DND-41 (cell line): ENCODE measurements at regions not wholly inside any gene's neighbourhood (a gene's known extent, or its start where the extent isn't known, plus 50 kb on each side); places are given as distances from the start of the nearest gene placed in this dataset.
"Not testable (repeated sequence)": the region's sequence is repeated elsewhere in the genome, so short reads cannot be mapped to it uniquely, and the experiment has no call there.

ENCODE experiments used
- ATAC-seq: fragments of 200-7000 bp; cut with Tn5 transposase; 3 replicates; pipeline ENCODE4 v1.9.1; 2021; ENCODE audit warnings: low read depth; ENCODE audit not compliant: insufficient read depth
- DNase-seq: peaks from one replicate; pipeline ENCODE4 v3.0.0-alpha.2; 2020
- H2AFZ ChIP-seq: 2 replicates; pipeline ENCODE4 v1.6.0; 2012; ENCODE audit warnings: low read depth, low read length
- H3K27ac ChIP-seq: 2 replicates; pipeline ENCODE4 v1.5.1; 2012; ENCODE audit warnings: low read length, inconsistent platforms
- H3K27me3 ChIP-seq: fragments of 200-600 bp; sonication (generic); 2 replicates; pipeline ENCODE4 v1.6.0; 2012; ENCODE audit warnings: low read length, mild to moderate bottlenecking, inconsistent platforms; ENCODE audit not compliant: insufficient read depth, poor library complexity
- H3K36me3 ChIP-seq: 2 replicates; pipeline ENCODE4 v1.5.1; 2012; ENCODE audit warnings: low read length, inconsistent platforms; ENCODE audit not compliant: insufficient read depth
- H3K4me1 ChIP-seq: 2 replicates; pipeline ENCODE4 v1.5.1; 2012; ENCODE audit warnings: mild to moderate bottlenecking, low read length; ENCODE audit not compliant: insufficient read depth
- H3K4me2 ChIP-seq: 2 replicates; pipeline ENCODE4 v1.6.0; 2012; ENCODE audit warnings: mild to moderate bottlenecking, moderate library complexity, low read length, inconsistent platforms; ENCODE audit not compliant: insufficient read depth
- H3K4me3 ChIP-seq, 2 experiments: fragments of 200-600 bp in 1 of 2; shearing (Covaris generic) in 1 of 2; 2 replicates each; pipeline ENCODE4 v1.5.1; 2012 to 2016; ENCODE audit warnings: inconsistent platforms in 2 of 2, low read length in 2 of 2, mild to moderate bottlenecking in 2 of 2, low read depth in 1 of 2, moderate library complexity in 1 of 2
- H3K79me2 ChIP-seq: 2 replicates; pipeline ENCODE4 v1.6.0; 2012; ENCODE audit warnings: low read length, inconsistent platforms; ENCODE audit not compliant: insufficient read depth
- H3K9ac ChIP-seq: 2 replicates; pipeline ENCODE4 v1.6.0; 2012; ENCODE audit warnings: low read depth, mild to moderate bottlenecking, inconsistent platforms, low read length, moderate library complexity
- H3K9me3 ChIP-seq: 2 replicates; pipeline ENCODE4 v1.5.1; 2012; ENCODE audit warnings: low read length, moderate library complexity, mild to moderate bottlenecking, inconsistent platforms; ENCODE audit not compliant: insufficient read depth, severe bottlenecking
- H4K20me1 ChIP-seq: 2 replicates; pipeline ENCODE4 v1.6.0; 2012; ENCODE audit warnings: low read length; ENCODE audit not compliant: insufficient read depth
- EZH2 ChIP-seq: IDR thresholded peaks from 3 replicates; pipeline ENCODE4 v1.6.1; 2012; ENCODE audit warnings: borderline replicate concordance, low read depth, mild to moderate bottlenecking, moderate library complexity, low read length, inconsistent platforms; ENCODE audit not compliant: severe bottlenecking
- TF ChIP-seq, protein P1 (sequence below): IDR thresholded peaks from 2 replicates; pipeline ENCODE4 v1.5.1; 2012; ENCODE audit warnings: borderline replicate concordance, low read length, moderate library complexity, mild to moderate bottlenecking; ENCODE audit not compliant: poor library complexity, severe bottlenecking; ENCODE audit errors: extremely low read depth

DNA sequence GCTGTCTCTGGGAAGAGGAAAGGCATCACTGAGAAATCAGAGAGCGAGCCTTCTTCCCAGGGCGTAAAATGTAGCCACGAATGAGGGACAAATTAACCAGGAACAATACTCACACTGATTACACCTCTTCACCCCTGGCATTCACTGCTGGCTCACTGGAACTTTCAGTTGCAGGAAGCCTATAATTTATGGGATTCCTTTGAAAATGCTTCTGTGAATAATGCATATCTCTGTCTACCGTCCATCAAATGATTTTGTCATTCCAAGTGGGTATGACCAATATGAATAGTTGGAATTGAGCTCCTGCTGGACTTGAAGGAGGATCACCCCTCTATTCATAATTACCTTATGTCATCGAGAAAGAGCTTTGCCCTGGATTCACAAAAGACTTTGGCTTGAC is 360.3 kb upstream of the FZD8 start:
- Histone ChIP-seq H3K9ac (no peak overlapping the region), H3K79me2 (no peaks in the 10 kb centered on the region), H3K36me3 (no peaks in the 10 kb centered on the region), H3K27ac (no peak overlapping the region), H3K4me3 (no peak overlapping the region), H2AFZ (no peak overlapping the region), H3K27me3 (no peaks in the 10 kb centered on the region), H4K20me1 (no peaks in the 10 kb centered on the region), H3K9me3 (no peaks in the 10 kb centered on the region), H3K4me1 (no peaks in the 10 kb centered on the region), H3K4me2 (no peak overlapping the region)
- TF ChIP-seq EZH2 = no peak
- TF ChIP-seq, protein P1, sequence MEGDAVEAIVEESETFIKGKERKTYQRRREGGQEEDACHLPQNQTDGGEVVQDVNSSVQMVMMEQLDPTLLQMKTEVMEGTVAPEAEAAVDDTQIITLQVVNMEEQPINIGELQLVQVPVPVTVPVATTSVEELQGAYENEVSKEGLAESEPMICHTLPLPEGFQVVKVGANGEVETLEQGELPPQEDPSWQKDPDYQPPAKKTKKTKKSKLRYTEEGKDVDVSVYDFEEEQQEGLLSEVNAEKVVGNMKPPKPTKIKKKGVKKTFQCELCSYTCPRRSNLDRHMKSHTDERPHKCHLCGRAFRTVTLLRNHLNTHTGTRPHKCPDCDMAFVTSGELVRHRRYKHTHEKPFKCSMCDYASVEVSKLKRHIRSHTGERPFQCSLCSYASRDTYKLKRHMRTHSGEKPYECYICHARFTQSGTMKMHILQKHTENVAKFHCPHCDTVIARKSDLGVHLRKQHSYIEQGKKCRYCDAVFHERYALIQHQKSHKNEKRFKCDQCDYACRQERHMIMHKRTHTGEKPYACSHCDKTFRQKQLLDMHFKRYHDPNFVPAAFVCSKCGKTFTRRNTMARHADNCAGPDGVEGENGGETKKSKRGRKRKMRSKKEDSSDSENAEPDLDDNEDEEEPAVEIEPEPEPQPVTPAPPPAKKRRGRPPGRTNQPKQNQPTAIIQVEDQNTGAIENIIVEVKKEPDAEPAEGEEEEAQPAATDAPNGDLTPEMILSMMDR = no peak
- ATAC-seq (no peak), DNase-seq (no peak)

DNA sequence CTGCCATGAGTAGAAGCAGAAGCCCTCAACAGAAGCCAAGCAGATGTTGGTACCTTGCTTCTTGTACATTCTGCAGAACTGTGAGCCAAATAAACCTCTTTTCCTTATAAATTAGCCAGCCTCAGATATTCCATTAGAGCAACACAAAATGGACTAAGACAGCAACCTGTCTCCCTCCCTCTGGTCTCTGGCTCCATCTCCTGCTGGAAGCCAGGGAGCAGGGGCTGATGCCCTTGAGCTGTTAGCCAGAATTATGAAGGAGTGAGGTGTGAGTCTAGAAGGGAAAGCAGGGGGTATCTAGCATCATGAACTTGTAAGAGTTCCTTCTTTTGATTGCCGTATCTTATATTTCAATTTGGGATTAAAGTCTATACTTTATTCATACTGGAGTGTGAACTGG is 358.7 kb upstream of the FZD8 start:
- H3K27ac ChIP-seq, H3K4me1 ChIP-seq, H2AFZ ChIP-seq, H3K79me2 ChIP-seq, H3K4me2 ChIP-seq, H3K4me3 ChIP-seq, DNase-seq, H3K9me3 ChIP-seq, ATAC-seq, H3K9ac ChIP-seq, H3K27me3 ChIP-seq, H3K36me3 ChIP-seq, H4K20me1 ChIP-seq: not testable (repeated sequence)

DNA sequence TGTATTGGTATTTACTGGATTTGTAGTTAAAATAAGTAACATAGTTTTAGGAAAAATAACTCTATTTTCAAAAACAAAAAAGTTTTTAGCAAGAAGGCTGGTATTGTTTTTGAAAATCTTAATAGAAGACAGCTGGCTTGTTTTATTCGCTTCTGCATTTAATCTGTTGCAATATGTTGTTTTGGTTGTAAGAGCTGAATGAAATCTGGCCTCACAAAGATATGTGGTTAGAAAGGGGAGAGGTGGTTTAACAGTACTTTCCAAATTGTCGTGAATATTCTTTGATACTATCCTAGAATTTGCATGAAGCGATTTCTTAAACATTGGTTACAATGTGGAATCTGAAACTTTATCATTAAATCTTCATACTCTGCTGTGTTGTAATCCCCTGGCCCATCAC is 355.9 kb upstream of the FZD8 start:
- H3K4me3 ChIP-seq = no peak overlapping the region
- H3K79me2 ChIP-seq = no peaks in the 10 kb centered on the region
- no peak overlapping the region for H3K27ac ChIP-seq
- H3K4me2 ChIP-seq = no peak overlapping the region
- no peaks in the 10 kb centered on the region for H3K36me3 ChIP-seq
- no peaks in the 10 kb centered on the region for H3K9me3 ChIP-seq
- H2AFZ ChIP-seq = no peak overlapping the region
- H4K20me1 ChIP-seq = no peaks in the 10 kb centered on the region
- no peaks in the 10 kb centered on the region for H3K27me3 ChIP-seq
- TF ChIP-seq, protein P1 = no peak
- no peak for TF ChIP-seq EZH2
- DNase-seq (no peak), ATAC-seq (no peak)
- no peaks in the 10 kb centered on the region for H3K4me1 ChIP-seq
- no peak overlapping the region for H3K9ac ChIP-seq

DNA sequence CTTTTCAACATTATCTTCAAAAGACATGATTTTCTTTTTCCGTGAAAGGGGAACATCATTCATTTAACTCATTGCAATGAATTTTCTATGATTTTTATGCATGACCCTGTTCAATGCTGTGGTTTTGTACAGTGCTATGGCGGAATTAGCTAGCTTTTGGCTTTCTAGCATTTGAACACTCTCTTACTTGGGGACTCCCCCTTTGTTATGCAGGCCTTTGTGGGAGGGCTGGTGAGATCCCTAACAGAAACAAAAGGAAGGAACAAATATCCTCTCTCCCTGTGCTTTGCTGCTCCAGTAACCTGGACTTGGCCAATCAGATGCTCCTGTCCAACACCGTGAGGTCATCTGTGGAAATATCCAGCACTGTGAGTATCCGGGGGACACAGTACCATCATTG is 353.4 kb upstream of the FZD8 start:
- no peak for TF ChIP-seq EZH2
- TF ChIP-seq, protein P1 = no peak
- no peaks in the 10 kb centered on the region for H3K79me2 ChIP-seq
- no peak overlapping the region for H3K4me3 ChIP-seq
- H3K4me1 ChIP-seq = no peaks in the 10 kb centered on the region
- DNase-seq = no peak
- H3K27ac ChIP-seq = no peak overlapping the region
- H4K20me1 ChIP-seq = no peaks in the 10 kb centered on the region
- H3K9ac ChIP-seq = no peak overlapping the region
- no peaks in the 10 kb centered on the region for H3K9me3 ChIP-seq
- H3K4me2 ChIP-seq = no peak overlapping the region
- no peak overlapping the region for H2AFZ ChIP-seq
- no peaks in the 10 kb centered on the region for H3K27me3 ChIP-seq
- ATAC-seq = no peak
- no peaks in the 10 kb centered on the region for H3K36me3 ChIP-seq
